GM12891 (cell line): ENCODE measurements at regions not wholly inside any gene's neighbourhood (a gene's known extent, or its start where the extent isn't known, plus 50 kb on each side); places are given as distances from the start of the nearest gene placed in this dataset.

Source experiments
- POLR2A ChIP-seq: IDR thresholded peaks from 2 replicates; pipeline ENCODE4 v1.6.1; 2011; ENCODE audit warnings: low read depth, low read length, control low read depth
- POU2F2 ChIP-seq: IDR thresholded peaks from 2 replicates; pipeline ENCODE4 v1.6.1; 2011; ENCODE audit warnings: low read depth, mild to moderate bottlenecking, control low read depth, low read length, moderate library complexity
- SPI1 ChIP-seq: IDR thresholded peaks from 2 replicates; pipeline ENCODE4 v1.6.1; 2011; ENCODE audit warnings: low read depth, low read length, control low read depth

GRCh38 chr12:127790376-127790775, 476.6 kb upstream of the TMEM132C start:
- no peak for TF ChIP-seq POU2F2
- TF ChIP-seq POLR2A, result no peak
- TF ChIP-seq SPI1, result no peak
